HuH-7 (cell line): ENCODE measurements at regions not wholly inside any gene's neighbourhood (a gene's known extent, or its start where the extent isn't known, plus 50 kb on each side); places are given as distances from the start of the nearest gene placed in this dataset.
"Not testable (repeated sequence)": the region's sequence is repeated elsewhere in the genome, so short reads cannot be mapped to it uniquely, and the experiment has no call there.

Experiments
- DNase-seq: peaks from one replicate; pipeline ENCODE4 v3.0.0; 2011; ENCODE audit warnings: low spot score

GRCh38 chr3:155995525-155996370 lies 124.6 kb upstream of the KCNAB1 start:
- peak; percentile 22 for DNase-seq

DNA sequence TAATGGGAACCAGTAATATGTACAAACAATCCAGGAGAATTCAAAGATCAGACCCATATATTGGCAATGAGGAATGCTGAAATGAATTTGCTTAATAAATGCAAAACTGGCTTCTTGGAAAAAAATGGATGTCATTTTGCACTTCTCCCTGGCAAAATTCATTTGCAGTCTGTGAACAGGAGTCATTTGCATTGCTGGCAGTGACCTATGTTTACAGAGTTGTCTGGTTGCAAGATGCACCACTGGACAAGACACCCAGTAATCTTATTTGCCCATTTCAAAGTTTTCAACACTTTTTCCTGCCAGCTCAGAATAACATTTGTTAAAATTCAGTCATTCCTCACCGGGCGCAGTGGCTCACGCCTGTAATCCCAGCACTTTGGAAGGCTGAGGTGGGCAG lies 123.5 kb upstream of the KCNAB1 start:
- no peak for DNase-seq

DNA sequence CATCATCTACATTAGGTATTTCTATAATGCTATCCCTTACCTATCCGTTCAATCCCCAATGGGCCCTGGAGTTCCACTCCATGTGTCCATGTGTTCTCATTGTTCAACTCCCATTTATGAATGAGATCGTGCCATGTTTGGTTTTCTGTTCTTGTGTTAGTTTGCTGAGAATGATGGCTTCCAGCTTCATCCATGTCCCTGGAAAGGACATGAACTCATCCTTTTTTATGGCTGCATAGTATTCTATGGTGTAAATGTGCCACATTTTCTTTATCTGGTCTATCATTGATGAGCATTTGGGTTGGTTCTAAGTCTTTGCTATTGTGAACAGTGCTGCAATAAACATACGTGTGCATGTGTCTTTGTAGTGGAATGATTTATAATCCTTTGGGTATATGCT lies 122.2 kb upstream of the KCNAB1 start:
- DNase-seq, result not testable (repeated sequence)

GRCh38 chr3:156005736-156006135 lies 114.6 kb upstream of the KCNAB1 start:
- no peak for DNase-seq

DNA sequence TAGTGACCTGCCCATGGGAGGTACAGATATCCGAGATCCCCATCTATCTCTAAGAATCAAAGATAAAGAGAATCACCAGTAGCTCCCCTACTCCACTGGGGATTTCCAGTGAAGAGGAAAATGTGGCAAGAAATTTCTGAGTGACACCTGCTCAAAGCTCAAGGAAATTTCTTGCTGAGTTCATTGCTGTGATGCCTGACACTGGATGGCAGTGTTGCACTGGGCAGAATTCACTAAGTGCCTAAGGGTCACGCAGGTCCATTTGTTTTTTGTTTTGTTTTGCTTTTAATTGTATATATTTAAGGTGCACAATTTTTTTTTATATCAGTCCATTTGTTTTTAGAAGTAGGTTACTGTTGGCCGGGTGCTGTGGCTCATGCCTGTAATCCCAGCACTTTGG lies 109.5 kb upstream of the KCNAB1 start:
- no peak for DNase-seq

- no peak for DNase-seq
These were observed 105.9 kb upstream of the KCNAB1 start for GRCh38 chr3:156014489-156014888.

- DNase-seq, result no peak
These were observed 103.5 kb upstream of the KCNAB1 start for GRCh38 chr3:156016902-156017301.

DNA sequence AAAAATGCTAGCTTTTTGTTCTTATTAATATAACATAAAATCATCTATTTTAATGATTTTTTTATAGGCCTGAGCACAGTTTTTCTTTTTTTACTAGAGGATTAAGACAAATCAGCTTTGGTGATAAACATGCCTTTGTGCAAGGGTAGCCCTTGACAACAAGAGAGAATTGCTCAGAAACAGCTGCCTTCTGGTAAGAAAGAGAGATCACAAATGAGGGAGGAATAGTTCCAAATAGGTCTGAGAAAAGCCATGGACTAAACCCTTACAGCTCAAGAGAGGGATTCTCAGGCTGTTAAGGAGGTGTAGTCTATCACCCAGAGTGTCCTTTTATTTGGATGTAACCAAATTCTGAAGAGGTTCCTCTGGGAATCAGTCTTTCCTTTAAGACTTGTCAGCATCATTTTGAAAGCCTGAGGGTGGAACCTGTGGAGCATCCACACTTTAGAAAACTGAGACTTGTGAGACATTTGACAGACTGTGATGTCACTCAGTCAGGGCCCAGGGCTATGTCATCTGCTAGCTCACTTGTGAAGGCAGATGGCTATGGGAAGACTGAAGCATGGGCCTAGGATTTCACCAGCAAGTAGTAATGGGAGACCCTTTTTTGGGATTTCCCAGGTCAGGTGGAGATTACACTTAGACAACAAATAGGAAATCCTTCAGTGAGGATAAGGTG lies 102.9 kb upstream of the KCNAB1 start:
- DNase-seq, result no peak

DNA sequence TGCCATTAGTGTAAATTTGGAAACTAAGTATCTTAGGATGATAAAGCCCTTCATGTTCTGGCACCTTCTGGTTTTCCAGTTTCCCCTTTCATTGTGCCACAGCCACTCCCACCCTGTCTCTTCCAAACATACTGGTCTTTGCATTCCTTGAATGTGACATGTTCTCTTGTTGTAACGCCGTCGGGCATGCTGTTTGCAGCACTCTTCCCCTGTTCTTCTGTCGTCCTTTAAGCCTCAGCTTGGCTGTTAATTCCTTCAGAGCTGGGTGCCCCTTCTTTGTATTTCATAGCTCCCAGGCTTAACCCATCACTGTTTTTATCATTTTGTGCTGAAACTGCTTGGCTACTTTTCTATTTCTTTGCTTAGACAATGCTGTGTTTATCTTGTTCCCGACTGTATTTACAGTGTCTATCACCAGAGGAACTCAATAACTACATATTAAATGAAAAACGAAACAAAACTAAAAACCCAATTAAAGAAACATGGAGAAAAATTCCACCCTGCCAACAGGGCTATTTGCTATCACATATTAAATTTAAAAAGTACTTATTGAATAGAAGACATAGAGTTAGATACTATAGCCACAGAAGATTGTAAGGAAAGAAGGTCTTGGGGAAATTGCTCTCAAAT lies 95.4 kb upstream of the KCNAB1 start:
- no peak for DNase-seq

- no peak for DNase-seq
These were observed 91.2 kb upstream of the KCNAB1 start for GRCh38 chr3:156029208-156029607.

GRCh38 chr3:156030723-156031122 lies 89.7 kb upstream of the KCNAB1 start:
- no peak for DNase-seq

DNA sequence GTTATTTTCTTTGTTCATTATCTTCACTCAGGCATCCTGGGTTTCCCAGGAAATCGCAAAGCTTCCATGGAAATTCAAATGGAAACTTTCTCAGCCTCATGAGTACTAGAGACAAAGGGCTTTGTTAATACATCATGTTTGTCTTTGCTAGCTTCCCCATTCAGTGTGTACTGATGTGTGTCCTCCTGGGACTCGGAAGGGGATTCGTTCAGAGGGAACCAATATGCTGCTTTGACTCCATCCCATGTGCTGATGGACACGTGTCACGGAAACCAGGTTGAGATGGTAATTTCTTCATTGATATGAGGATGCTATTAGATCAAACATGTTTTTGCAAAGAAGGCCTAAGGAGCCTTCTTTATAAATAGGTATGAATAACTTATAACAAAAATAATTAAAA lies 87.0 kb upstream of the KCNAB1 start:
- DNase-seq, result no peak

GRCh38 chr3:156035158-156035557 lies 85.2 kb upstream of the KCNAB1 start:
- no peak for DNase-seq

DNA sequence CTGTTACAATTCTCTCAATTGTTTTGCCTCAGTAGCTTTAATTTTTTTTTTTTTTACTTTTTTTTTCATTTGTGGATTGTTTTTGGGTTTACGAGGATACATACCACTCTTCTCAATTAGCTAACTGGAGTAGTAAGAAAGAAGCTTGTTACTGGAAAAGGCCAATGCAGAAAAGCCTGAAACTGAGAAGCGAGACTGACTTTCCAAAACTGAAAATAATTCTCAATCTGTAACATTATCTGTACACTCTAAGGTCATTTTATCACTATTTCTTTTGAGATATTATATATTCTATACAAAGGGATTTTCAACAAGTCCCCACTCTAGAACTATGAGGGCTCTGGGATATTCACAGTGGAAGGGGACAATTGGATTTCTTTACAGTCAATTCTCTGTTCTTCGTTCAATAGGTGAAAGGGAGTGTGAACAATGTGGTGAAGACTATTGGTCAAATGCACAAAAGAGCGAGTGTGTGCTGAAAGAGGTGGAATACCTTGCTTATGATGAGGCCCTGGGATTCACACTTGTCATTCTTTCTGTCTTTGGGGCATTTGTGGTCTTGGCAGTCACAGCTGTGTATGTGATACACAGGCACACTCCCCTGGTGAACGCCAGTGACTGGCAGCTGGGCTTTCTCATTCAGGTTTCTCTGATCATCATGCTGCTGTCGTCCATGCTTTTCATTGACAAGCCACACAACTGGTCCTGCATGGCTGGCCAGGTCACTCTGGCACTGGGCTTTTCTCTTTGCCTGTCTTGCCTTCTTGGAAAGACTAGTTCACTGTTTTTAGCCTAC lies 83.9 kb upstream of the KCNAB1 start:
- no peak for DNase-seq

DNA sequence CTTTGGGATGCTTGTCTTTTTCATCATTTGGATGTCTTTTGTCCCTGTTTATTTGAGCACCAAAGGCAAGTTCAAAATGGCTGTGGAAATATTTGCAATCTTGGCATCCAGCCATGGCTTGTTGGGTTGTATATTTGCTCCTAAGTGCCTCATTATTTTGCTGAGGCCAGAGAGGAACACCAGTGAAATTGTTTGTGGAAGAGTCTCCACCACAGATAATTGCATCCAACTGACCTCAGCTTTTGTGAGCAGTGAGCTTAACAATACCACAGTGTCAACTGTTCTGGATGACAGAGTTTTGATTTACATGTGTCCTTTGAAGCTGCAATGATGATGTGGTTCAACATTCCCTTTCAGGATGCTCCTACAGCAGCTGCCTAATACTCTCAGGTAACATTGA lies 83.0 kb upstream of the KCNAB1 start:
- no peak for DNase-seq

- DNase-seq, result no peak
These were observed 81.5 kb upstream of the KCNAB1 start for GRCh38 chr3:156038869-156039268.

DNA sequence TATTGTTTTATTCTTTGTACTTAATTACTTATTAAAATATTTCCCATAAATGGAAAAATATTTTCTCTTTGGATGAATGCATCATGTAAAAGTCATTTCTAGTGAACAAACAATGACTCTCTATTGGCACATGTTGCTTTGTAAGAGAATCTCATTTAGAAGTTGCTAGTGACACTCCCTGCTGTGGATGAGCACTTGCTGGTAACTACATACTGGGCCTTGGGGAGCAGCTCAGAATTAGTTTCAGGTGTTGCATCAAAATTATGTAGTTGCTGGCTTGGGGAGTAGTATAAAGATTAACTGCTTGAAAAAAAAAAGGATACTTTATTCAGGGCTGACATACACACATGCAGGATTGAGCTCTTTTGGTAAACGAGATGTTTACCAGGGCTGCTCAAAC lies 80.3 kb upstream of the KCNAB1 start:
- DNase-seq, result no peak

DNA sequence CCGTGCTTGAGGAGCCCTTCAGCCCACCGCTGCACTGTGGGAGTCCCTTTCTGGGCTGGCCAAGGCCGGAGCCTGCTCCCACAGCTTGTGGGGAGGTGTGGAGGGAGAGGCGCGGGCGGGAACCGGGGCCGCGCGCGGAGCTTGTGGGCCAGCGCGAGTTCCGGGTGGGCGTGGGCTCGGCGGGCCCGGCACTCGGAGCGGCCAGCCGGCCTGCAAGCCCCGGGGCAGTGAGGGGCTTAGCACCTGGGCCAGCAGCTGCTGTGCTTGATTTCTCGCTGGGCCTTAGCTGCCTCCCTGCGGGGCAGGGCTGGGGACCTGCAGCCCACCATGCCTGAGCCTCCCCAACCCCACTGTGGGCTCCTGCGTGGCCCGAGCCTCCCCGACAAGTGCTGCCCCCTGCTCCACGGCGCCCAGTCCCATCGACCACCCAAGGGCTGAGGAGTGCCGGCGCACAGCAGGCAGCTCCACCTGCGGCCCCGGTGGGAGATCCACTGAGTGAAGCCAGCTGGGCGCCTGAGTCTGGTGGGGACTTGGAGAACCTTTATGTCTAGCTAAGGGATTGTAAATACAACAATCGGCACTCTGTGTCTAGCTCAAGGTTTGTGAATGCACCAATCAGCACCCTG lies 79.0 kb upstream of the KCNAB1 start:
- DNase-seq, result not testable (repeated sequence)

GRCh38 chr3:156041856-156042255 lies 78.5 kb upstream of the KCNAB1 start:
- not testable (repeated sequence) for DNase-seq

DNA sequence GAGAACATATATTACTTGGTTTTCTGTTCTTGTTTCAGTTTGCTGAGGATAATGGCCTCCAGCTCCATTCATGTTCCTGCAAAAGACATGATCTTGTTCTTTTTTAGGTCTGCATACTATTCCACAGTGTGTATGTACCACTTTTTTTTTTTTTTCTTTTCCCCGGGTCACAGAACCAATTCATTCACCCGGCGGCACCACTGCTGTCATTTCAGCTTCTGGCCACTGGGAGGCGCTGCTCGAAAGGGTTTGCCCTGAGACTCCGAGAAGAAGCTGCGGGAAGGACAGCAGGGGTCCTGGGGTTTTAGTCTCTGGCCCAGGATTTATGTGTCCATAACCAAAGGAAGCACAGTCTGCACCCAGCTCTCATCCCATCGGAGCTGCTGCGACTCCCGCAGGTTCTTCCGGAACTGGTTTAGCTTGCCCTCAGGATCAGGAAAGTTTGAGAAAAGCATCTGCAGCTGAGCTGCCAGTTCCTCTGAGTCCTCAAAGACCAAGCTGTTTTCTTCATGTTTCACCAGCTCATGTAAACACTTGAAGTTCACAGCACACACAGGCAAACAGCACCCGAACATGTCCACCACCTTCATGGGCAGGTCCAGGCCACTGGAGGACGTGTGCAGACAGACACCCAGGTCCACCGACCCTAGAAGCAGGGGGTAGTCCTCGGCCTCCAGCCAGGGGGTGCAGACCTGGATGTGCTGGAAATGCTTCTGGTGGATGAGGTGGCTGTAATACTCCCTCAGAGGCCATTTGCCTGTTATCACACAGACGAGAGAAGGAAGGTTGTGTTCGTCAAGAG lies 76.3 kb upstream of the KCNAB1 start:
- DNase-seq, result peak; percentile 24

DNA sequence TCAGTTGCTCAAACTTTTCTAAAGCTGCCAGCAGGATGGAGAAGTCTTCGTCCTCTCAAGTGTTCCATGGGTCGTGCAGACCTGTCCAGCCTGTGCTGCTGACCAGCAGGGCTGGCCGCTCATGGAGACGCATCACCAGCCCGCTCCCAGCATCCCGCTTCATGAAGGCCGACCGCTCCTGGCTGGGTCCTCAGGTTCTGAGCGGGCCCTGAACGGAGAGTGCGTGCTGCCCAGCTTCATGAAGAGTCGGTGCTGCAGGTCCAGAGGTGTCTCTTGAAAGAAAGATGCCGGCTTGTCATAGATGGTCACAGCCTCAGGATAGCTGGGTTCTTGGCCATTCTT lies 75.8 kb upstream of the KCNAB1 start:
- no peak for DNase-seq
